NCI-H2196 (cell line): ENCODE measurements at regions not wholly inside any gene's neighbourhood (a gene's known extent, or its start where the extent isn't known, plus 50 kb on each side); places are given as distances from the start of the nearest gene placed in this dataset.
"Not testable (repeated sequence)": the region's sequence is repeated elsewhere in the genome, so short reads cannot be mapped to it uniquely, and the experiment has no call there.

Experiments used
- DNase-seq: peaks from one replicate; lab custom pipeline; 2025; ENCODE audit not compliant: unreplicated experiment; lab: John Stamatoyannopoulos, UW

- DNase-seq: no peak
Observed at GRCh38 chr7:69467826-69468225, 130.4 kb upstream of the AUTS2 start.

DNA sequence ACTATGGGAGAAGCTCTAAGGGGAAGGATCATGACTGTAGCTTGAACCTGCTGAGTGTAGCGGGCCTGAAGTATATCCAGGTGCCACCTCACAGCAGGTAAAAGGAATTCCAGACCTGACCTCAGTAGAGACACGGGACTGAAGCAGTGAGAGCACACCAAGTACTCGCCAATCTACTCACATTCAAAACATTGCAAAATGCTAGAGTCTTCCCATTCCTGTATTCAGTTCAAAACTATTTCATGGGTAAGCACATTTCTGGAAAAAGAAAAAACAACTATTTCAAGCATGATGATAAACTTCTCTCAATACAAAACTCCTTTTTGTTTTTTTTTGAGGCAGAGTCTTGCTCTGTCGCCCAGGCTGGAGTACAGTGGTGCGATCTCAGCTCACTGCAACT, 121.9 kb upstream of the AUTS2 start:
- no peak for DNase-seq

GRCh38 chr7:69482676-69483075, 115.6 kb upstream of the AUTS2 start:
- no peak for DNase-seq

GRCh38 chr7:69489533-69489932, 108.7 kb upstream of the AUTS2 start:
- no peak for DNase-seq

GRCh38 chr7:69498671-69499070, 99.6 kb upstream of the AUTS2 start:
- no peak for DNase-seq

DNA sequence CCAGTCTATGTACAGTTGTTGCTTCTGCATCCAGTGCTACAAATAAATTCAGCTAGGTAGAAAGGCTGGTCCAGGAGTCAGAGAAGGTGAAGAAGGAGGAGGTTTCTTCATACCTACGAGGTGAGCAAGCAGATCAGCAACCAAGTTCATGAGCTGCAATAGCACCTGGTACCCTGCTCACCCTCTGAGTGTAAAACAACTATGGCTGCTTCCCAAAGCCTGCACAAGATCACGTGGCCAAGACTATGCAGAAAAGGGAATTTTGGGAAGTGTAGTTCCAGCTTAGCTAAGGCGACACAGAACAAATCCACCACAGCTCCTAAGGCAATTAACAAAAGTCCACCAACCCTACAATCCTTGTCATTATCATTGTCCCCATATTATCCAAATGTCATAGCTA, 95.9 kb upstream of the AUTS2 start:
- DNase-seq: no peak

DNA sequence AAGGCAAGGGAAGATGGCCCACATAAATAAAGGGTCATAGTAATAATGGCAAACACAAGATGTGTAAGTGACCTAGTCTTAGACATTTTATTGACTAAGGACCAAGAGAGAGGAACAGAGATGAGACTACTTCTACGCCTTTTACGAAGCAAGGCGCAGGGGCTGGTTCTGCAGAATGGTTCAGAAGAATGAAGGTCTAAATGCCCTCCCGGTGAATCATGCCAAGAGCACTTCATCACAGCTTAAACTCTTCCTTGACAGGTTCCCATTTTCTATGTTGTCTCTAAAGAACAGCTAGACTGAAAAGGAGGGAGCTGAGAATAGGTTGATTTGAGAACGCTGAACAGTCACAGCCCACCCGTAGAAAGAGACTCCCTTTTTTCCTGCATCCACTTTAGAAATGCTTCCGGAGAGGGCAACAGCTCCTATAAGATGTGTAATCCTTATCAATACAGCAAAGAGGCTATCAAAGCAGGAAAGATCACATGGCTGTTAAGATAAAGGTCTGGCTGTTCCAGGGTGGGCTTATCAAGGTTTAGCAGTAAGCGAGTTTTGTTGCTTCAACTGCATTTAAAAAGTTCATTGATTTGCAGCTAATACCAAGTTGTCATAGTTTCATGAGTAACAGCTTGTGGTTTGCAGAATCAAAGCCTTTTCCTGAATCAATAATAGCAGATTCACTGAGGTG, 93.4 kb upstream of the AUTS2 start:
- DNase-seq: no peak

DNA sequence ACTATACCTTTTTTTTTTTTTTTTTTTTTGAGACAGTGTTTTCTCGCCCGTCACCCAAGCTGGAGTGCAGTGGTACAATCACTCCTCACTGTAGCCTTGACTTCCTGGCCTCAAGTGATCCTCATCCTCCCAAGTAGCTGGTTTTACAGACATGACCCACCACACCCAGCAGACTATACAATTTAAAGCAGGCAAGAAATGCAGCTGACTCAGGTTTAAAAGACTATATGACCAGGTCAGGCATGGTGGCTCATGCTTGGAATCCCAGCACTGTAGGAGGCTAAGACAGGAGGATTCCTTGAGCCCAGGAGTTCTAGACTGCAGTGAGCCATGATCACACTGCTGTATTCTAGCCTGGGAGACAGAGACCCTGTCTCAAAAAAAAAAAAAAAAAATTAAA, 89.5 kb upstream of the AUTS2 start:
- DNase-seq: no peak

GRCh38 chr7:69510114-69510513, 88.2 kb upstream of the AUTS2 start:
- no peak for DNase-seq

DNA sequence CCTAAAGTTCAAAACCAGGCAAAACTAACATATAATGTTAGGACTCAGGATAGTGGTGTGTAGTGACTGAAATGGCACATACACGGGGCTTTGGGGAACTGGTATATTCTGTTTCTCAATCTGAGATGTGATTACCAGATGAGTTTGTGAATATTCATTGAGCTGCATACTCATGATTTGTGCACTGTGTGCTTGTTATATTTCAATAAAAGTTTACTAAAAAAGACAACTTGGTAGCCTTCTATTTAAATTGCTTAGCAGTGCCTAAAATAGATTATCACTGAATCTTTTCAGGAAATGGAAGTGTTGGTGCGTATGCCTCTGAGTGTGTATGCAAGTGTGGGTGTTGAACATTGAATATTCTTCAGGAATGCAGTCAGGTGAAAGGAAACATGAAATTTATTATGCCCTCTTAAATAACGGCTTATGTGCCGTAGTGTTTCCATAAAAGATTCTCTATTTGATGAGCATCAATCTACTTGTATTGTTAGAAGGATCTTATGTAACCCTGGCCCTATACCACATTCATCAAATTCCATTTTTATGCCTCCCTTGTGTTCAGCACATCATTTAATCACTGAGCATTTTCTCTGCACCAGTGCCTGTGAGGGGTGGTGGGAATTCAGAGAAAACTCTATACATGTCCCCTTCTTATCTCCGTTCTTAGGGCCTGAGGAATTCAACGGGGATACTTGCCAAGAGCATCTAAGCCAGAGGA, 82.6 kb upstream of the AUTS2 start:
- DNase-seq: no peak

DNA sequence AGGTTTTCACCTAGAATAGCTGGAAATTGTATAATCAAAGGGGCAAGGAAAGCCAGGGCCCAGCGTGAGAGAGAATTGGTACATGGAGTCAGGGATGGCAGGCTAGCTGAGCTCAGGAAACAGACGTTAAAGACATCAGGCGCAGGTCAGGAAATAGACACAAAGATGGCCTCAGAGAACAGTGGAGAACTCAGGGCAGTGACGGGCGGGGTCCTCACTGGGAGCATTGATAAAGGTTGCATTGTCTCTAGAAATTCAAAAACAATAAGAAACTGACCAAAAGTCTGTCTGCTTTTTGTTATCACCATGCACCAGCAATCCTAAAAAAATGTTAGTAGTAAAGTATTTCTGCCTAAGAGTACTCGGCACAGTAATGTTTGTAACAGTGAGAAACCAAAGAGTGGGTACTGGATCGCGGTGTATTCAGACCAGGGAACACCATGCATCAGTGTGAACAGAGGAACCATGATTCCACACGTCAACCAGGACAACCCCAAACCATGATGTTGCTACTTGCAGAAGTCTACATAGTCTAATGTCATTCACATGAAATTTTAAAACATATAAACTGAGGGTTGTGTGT, 81.9 kb upstream of the AUTS2 start:
- DNase-seq: no peak

DNA sequence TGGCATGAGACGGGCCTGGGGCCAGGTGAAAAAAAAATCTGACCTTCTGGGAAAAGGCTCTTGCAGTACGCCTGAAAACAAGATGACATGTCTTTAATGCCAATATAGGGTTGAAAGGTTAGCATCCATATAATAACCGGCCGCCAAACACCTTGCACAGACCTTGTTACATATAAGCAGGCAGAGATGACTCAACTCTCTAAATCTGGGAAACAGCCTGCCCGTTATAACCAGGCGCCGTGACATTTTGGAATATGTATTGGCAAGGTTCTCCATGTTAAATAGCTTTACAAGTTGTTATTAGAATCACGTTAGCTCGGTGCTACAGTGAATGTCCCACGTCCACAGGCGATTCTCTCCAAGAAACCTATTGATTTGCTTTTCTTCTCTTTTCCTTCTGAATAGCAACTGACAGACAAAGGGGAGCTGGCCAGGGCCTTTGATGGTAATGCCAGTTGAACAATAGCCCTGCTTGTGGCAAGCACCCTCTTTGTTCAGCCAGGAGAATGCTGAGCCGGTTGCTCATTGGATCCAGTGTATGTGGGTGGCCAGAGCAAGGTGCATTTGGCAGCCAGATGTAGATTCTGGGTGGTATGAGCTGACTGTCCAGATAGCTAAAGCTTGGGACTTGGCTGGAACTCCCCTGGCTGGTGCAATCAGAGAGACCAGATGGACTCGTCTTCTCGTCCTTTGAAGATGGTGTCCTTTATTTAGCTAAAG, 80.1 kb upstream of the AUTS2 start:
- no peak for DNase-seq

- DNase-seq: no peak
Observed at GRCh38 chr7:69518705-69519077, 79.6 kb upstream of the AUTS2 start.

DNA sequence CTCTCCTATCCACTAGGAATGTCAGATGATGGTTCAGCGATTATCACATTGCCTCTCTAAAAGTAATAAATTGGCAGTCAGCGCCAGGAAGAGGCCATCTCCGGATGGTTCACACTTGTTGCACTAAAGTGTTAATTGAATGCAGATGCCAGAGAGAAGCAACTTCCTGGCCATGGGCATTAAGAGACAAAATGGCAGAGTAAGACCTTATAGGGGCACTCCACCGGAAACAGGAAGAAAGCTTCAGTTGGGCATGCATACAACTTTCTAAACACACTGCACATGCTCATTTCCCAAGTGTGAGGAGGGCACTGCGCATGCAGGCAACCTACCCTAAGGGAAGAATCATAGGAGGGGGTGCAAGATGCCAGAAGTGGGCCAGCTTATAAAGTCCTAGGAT, 71.7 kb upstream of the AUTS2 start:
- DNase-seq: no peak

DNA sequence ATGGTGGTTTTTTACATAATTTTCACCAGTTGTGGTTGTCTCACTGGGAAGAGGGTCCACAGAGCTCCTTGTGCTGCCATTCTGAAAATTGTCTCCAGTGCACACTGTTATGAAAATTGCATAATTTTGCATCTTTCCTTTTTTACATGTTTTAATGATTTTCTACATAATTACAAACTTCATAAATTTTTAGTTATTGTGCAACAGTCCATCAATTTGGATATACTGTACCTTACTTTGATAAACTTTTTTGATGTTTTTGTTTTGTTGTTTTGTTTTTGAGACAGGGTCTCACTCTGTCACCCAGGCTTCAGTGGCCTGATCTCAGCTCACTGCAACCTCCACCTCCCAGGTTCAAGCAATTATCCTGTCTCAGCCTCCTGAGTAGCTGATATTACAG, 70.6 kb upstream of the AUTS2 start:
- DNase-seq: no peak

- DNase-seq: no peak
Observed at GRCh38 chr7:69531050-69531449, 67.2 kb upstream of the AUTS2 start.

GRCh38 chr7:69534461-69535041, 63.7 kb upstream of the AUTS2 start:
- no peak for DNase-seq

DNA sequence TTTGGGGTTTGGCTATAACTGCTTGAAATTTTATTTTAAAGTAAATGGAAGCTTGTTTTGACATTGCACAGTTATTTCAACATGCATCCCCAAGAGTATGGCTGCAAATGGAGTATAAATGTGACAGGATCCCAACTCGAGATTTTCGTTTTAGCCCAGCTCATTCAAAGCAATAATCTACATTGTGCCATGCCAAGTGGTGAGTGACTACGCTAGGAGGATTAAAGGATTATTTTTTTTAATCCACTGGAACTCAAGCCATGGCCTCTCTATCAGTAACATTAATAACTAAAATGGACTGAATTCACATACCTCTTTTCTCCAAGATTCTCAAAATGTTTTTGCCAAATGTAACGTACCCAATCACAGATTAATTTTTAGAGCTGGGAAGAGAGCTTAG, 60.6 kb upstream of the AUTS2 start:
- DNase-seq: no peak

DNA sequence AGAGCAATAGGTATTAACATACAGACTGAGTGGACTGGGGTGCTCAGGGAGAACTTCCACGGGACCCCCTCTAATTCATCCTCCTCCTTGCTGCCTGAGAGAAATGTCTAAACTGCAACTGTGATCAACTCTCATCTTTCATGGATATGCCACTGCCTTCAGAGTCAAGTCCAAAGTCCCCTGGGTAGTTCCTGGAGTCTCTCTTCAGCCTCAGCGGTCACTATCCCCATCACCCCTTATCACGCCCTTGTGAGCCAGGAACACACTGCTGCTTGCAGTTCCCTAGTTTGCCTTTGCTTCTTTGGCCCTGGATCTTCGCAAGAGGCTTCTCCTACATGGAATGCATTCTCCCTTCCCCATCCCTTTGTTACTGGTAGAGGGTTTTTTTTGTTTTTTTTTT, 58.7 kb upstream of the AUTS2 start:
- no peak for DNase-seq

DNA sequence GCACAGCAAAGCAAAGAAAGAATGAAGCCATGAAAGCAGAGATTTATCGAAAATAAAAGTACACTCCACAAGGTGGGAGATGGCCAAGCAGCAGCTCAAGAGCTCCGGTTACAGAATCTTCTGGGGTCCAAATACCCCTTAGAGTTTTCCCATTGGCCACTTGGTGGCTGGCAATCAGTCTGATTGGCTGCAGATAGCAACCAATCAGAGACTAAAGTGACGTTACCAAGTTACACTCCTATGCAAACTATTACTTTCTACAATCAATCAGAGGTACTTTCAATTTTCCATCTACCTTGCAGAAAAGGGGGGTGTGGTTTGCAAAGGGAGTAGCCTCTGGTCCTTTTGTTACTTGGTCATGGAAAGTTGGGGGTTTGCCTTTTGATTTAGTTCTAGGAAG, 58.0 kb upstream of the AUTS2 start:
- DNase-seq: no peak

GRCh38 chr7:69541779-69542432, 56.4 kb upstream of the AUTS2 start:
- not testable (repeated sequence) for DNase-seq
